Hepatocyte (in vitro differentiated cells): ENCODE measurements at regions not wholly inside any gene's neighbourhood (a gene's known extent, or its start where the extent isn't known, plus 50 kb on each side); places are given as distances from the start of the nearest gene placed in this dataset.
A peak's percentile ranks its signal among the peaks of the same experiment; 100 is the strongest.

Experiments used
- DNase-seq: peaks from one replicate; pipeline ENCODE4 v3.0.0-alpha.2; 2016; ENCODE audit warnings: low spot score
- H2AFZ ChIP-seq: fragments of 200-600 bp; sonication (generic); 2 replicates; pipeline ENCODE4 v1.6.0; 2016; ENCODE audit warnings: antibody characterized with exemption, mild to moderate bottlenecking
- H3K27ac ChIP-seq: fragments of 200-600 bp; sonication (generic); 2 replicates; pipeline ENCODE4 v1.5.1; 2016; ENCODE audit warnings: mild to moderate bottlenecking
- H3K27me3 ChIP-seq: fragments of 200-600 bp; sonication (generic); 2 replicates; pipeline ENCODE4 v1.6.1; 2016
- H3K36me3 ChIP-seq: fragments of 200-600 bp; sonication (generic); replicated peaks from 2 replicates; pipeline ENCODE4 v1.5.1; 2016; ENCODE audit warnings: low read depth; ENCODE audit not compliant: insufficient read depth
- H3K4me1 ChIP-seq: fragments of 200-600 bp; sonication (generic); 2 replicates; pipeline ENCODE4 v1.5.1; 2016; ENCODE audit warnings: mild to moderate bottlenecking, moderate library complexity; ENCODE audit not compliant: insufficient read depth
- H3K4me2 ChIP-seq: fragments of 200-600 bp; sonication (generic); 2 replicates; pipeline ENCODE4 v1.6.0; 2016
- H3K4me3 ChIP-seq: fragments of 200-600 bp; sonication (generic); 2 replicates; pipeline ENCODE4 v1.5.1; 2016; ENCODE audit warnings: mild to moderate bottlenecking
- H3K79me2 ChIP-seq: fragments of 200-600 bp; sonication (generic); 2 replicates; pipeline ENCODE4 v1.6.0; 2017; ENCODE audit warnings: mild to moderate bottlenecking
- H3K9me2 ChIP-seq: fragments of 200-600 bp; sonication (generic); replicated peaks from 2 replicates; pipeline ENCODE4 v1.6.0; 2017; ENCODE audit warnings: mild to moderate bottlenecking; ENCODE audit not compliant: insufficient read depth
- H3K9me3 ChIP-seq: fragments of 200-600 bp; sonication (generic); 2 replicates; pipeline ENCODE4 v1.5.1; 2016; ENCODE audit warnings: low read depth, mild to moderate bottlenecking
- H4K20me1 ChIP-seq: fragments of 200-600 bp; sonication (generic); 2 replicates; pipeline ENCODE4 v1.6.0; 2016; ENCODE audit warnings: mild to moderate bottlenecking; ENCODE audit not compliant: insufficient read depth, poor library complexity, severe bottlenecking
- EZH2 ChIP-seq: fragments of 200-600 bp; sonication (generic); IDR thresholded peaks from 2 replicates; pipeline ENCODE4 v1.6.1; 2016; ENCODE audit warnings: antibody characterized with exemption, mild to moderate bottlenecking, borderline replicate concordance
- EZH2phosphoT487 ChIP-seq: fragments of 200-600 bp; sonication (generic); IDR thresholded peaks from one replicate; pipeline ENCODE4 v1.6.1; 2018; ENCODE audit warnings: antibody characterized with exemption, mild to moderate bottlenecking, low read depth, moderate library complexity; ENCODE audit not compliant: unreplicated experiment, severe bottlenecking
- WGBS: methylation state at CpG from one replicate; pipeline ENCODE4 v1.1.6; 2016; ENCODE audit warnings: low lambda C conversion rate; ENCODE audit errors: missing lambda C conversion rate; 5-methylcytosine and 5-hydroxymethylcytosine counted together
- TF ChIP-seq, protein P1 (sequence below): fragments of 200-600 bp; sonication (generic); IDR thresholded peaks from 2 replicates; pipeline ENCODE4 v1.5.1; 2016; ENCODE audit warnings: antibody characterized with exemption, mild to moderate bottlenecking; ENCODE audit not compliant: poor library complexity

DNA sequence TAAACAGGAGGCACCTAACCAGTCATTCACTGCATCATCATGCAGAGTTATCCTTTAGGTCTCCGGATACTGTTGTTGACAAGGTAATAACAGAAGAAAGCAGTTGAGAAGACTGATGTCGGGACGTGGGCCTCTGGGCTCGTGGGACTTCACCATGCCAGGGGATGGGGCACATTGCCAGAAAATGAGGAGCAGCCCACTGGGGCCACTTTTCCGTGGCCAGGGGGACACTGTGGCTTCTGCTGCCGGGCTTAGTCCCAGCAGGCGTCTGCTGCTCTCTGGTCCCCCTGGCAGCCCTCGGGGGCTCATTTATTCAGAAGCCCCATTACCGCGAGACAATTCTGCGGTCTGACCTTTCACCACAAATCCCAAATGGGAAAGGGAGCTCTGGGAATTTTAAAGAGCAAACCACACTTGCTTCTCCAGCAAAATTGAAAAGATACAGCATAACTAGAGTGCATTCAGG, 201.2 kb downstream of the DAD1 start:
- no peak for DNase-seq
- Histone ChIP-seq H4K20me1 (no peaks in the 10 kb centered on the region), H3K9me3 (no peaks in the 10 kb centered on the region), H3K27ac (no peak overlapping the region), H3K4me2 (no peak overlapping the region), H2AFZ (no peak overlapping the region), H3K9me2 (no peaks in the 10 kb centered on the region), H3K27me3 (no peaks in the 10 kb centered on the region), H3K4me1 (peaks cover 12% of the 10 kb centered on the region), H3K79me2 (no peaks in the 10 kb centered on the region), H3K36me3 (no peaks in the 10 kb centered on the region), H3K4me3 (no peak overlapping the region)
- WGBS: 76% methylated on average over 11 of the region's 11 CpGs
- TF ChIP-seq, protein P1, sequence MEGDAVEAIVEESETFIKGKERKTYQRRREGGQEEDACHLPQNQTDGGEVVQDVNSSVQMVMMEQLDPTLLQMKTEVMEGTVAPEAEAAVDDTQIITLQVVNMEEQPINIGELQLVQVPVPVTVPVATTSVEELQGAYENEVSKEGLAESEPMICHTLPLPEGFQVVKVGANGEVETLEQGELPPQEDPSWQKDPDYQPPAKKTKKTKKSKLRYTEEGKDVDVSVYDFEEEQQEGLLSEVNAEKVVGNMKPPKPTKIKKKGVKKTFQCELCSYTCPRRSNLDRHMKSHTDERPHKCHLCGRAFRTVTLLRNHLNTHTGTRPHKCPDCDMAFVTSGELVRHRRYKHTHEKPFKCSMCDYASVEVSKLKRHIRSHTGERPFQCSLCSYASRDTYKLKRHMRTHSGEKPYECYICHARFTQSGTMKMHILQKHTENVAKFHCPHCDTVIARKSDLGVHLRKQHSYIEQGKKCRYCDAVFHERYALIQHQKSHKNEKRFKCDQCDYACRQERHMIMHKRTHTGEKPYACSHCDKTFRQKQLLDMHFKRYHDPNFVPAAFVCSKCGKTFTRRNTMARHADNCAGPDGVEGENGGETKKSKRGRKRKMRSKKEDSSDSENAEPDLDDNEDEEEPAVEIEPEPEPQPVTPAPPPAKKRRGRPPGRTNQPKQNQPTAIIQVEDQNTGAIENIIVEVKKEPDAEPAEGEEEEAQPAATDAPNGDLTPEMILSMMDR: no peak
- TF ChIP-seq EZH2phosphoT487 (no peak), EZH2 (no peak)

DNA sequence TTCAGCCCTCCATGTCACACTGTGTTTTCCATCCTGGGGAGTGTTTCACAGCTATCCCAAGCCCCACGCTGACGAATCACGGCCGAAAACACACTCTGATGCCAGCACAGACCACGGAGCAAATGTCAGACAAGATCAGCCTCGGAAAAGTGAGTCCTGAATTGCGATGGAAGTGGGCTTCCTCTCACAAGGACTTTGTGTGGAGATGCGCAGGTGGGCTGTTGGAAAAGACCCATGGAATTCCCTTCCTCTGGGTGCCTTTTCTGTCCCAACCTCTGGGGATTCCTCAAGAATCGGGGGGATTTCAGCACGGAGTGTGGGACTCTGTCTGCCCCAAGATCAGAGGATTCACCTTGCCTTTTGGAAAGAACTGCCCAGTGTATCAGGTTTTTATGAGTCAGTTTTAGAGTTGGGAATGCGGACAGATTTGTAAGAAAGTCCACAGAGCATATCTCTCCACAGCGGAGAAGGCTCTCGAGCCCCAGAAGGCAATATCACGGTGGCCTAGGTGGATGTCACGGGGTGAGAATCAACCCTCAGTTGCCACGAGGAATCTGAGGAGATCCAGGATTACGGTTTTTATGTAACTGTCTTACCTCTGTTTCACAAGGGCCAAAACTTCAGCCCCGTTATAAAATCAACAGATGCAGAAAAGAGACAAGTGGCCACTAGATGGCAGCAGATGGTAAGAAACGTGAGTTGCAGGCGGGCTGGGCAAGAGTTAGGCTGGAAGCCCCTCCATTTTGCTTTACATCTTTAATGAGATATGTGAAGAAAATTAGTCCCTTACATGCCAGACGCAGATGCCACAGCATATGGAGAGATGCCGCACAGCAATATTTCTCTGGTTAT, 201.9 kb downstream of the DAD1 start:
- no peak for TF ChIP-seq EZH2phosphoT487
- TF ChIP-seq, protein P1: peak; percentile 87
- 56% methylated on average over 22 of the region's 22 CpGs for WGBS
- no peaks in the 10 kb centered on the region for H3K27me3 ChIP-seq
- H3K4me1 ChIP-seq: peaks cover 12% of the 10 kb centered on the region
- H3K4me2 ChIP-seq: no peak overlapping the region
- no peaks in the 10 kb centered on the region for H3K79me2 ChIP-seq
- no peak overlapping the region for H3K4me3 ChIP-seq
- peak; percentile 90 for DNase-seq
- H3K9me3 ChIP-seq: no peaks in the 10 kb centered on the region
- H3K36me3 ChIP-seq: no peaks in the 10 kb centered on the region
- H2AFZ ChIP-seq: no peak overlapping the region
- H3K27ac ChIP-seq: no peak overlapping the region
- H3K9me2 ChIP-seq: no peaks in the 10 kb centered on the region
- H4K20me1 ChIP-seq: no peaks in the 10 kb centered on the region

DNA sequence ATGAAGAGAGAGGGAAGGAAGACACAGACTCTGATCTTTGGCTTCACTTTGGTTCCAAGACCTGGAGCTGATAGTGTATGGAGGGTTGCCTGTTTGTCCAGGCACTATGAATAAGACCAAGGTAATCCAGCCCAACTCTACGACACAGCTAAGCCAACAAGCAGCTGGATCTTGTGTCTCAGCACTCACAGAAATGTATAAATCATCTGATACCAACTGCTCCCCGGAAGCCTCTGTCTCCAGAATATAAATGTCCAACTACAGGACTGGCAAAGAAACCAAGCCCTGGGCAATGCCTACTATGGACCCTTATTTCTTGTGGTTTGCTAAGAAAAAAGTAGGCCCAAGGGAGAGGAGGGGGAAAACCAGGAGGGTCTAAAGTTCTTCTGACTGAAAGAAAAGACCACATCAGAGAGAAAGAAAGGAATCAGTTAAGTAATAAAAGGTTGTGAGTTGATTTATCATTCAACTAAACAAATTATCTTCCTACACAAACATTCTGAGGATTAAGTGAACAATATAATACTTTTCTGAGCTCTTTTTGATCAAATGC, 204.0 kb downstream of the DAD1 start:
- peaks cover 7% of the 10 kb centered on the region for H3K4me1 ChIP-seq
- no peak for DNase-seq
- H4K20me1 ChIP-seq: no peaks in the 10 kb centered on the region

More for the DNA sequence above, 204.0 kb downstream of the DAD1 start:
- peak overlapping the region; percentile 36 for H3K27ac ChIP-seq
- H2AFZ ChIP-seq: no peak overlapping the region
- no peaks in the 10 kb centered on the region for H3K27me3 ChIP-seq
- no peak overlapping the region for H3K4me2 ChIP-seq
- H3K79me2 ChIP-seq: no peaks in the 10 kb centered on the region
- no peaks in the 10 kb centered on the region for H3K9me3 ChIP-seq
- H3K9me2 ChIP-seq: no peaks in the 10 kb centered on the region
- WGBS: 52% methylated on average over 2 of the region's 2 CpGs
- H3K4me3 ChIP-seq: no peak overlapping the region
- no peak for TF ChIP-seq EZH2
- TF ChIP-seq, protein P1: no peak
- no peaks in the 10 kb centered on the region for H3K36me3 ChIP-seq
